ENCODE measurements at regions not wholly inside any gene's neighbourhood (a gene's known extent, or its start where the extent isn't known, plus 50 kb on each side); places are given as distances from the start of the nearest gene placed in this dataset.

GRCh38 chr2:104140361-104140760, 713.6 kb upstream of the POU3F3 start:
- Histone ChIP-seq H3K27ac (ENCODE audit: extremely low read length, insufficient read depth, low read length) (no peak overlapping the region), H3K36me3 (replicated peaks in 1 of 2; ENCODE audit: control insufficient read depth in 1 of 2, insufficient read depth in 2 of 2, low read length in 2 of 2) (no peaks in the 10 kb centered on the region), H3K79me2 (ENCODE audit: insufficient read depth, low read length) (no peaks in the 10 kb centered on the region), H3K4me2 (ENCODE audit: low read depth, low read length) (no peak overlapping the region), H4K20me1 (ENCODE audit: insufficient read depth, low read length) (no peaks in the 10 kb centered on the region), H3K9me3 (ENCODE audit: low read length) (no peaks in the 10 kb centered on the region; the same call in 1 of the 2 replicates), H3K4me1 (ENCODE audit: insufficient read depth, low read length) (no peaks in the 10 kb centered on the region), H3K4me3 (replicated peaks in 1 of 3; ENCODE audit: insufficient read depth in 1 of 3, low read depth in 2 of 3, low read length in 3 of 3) (no peak overlapping the region), H3K27me3 (ENCODE audit: control insufficient read depth in 1 of 2, insufficient read depth in 2 of 2, low read length in 2 of 2) (no peaks in the 10 kb centered on the region), H3K9ac (ENCODE audit: insufficient read depth, low read depth, low read length) (no peak overlapping the region), H2AFZ (ENCODE audit: low read length) (no peak overlapping the region)
- intact Hi-C loops (cut with micrococcal nuclease; ENCODE audit: unreplicated experiment): no loop called here
- DNase-seq (ENCODE audit: low spot score): no peak
- in situ Hi-C loops (cut with HindIII; ENCODE audit: extremely low pct_ligation_motif_present, low pct_unique_long_range_greater_than_20kb): no loop called here
- no peak for ATAC-seq
- no TSS peak for BruUV-seq (replicated peaks)
- no peak for FAIRE-seq
- TF ChIP-seq KLF6 (CRISPR knock-in tag; IDR thresholded peaks at IDR 0.05): no peak
- ChIA-PET POLR2A (no interaction called here), CTCF (ENCODE audit: low intra/inter-chr PET ratio, low total read pairs) (no interaction called here)
- 0% methylated on average over 3 of the region's 3 CpGs for WGBS (ENCODE audit: low lambda C conversion rate)

- in situ Hi-C loops (cut with HindIII; ENCODE audit: extremely low pct_ligation_motif_present, low pct_unique_long_range_greater_than_20kb): no loop called here
Observed at GRCh38 chr2:104158191-104158590, 695.7 kb upstream of the POU3F3 start.

More at GRCh38 chr2:104158191-104158590, 695.7 kb upstream of the POU3F3 start:
- intact Hi-C loops (cut with micrococcal nuclease; ENCODE audit: unreplicated experiment): no loop called here
- FAIRE-seq: no peak
- no peak for ATAC-seq
- H3K79me2 ChIP-seq (ENCODE audit: insufficient read depth, low read length): no peaks in the 10 kb centered on the region
- no peaks in the 10 kb centered on the region for H3K9me3 ChIP-seq (ENCODE audit: low read length)
- no peaks in the 10 kb centered on the region for H3K36me3 ChIP-seq (replicated peaks in 1 of 2; ENCODE audit: control insufficient read depth in 1 of 2, insufficient read depth in 2 of 2, low read length in 2 of 2)
- no peaks in the 10 kb centered on the region for H4K20me1 ChIP-seq (ENCODE audit: insufficient read depth, low read length)
- H2AFZ ChIP-seq (ENCODE audit: low read length): no peak overlapping the region
- H3K4me3 ChIP-seq (replicated peaks in 1 of 3; ENCODE audit: insufficient read depth in 1 of 3, low read depth in 2 of 3, low read length in 3 of 3): no peak overlapping the region
- TF ChIP-seq CREBL2 (CRISPR knock-in tag; IDR thresholded peaks at IDR 0.05; ENCODE audit: borderline replicate concordance) (no peak), ZNF362 (CRISPR knock-in tag; IDR thresholded peaks at IDR 0.05; ENCODE audit: borderline replicate concordance) (no peak), MXI1 (IDR thresholded peaks at IDR 0.05; ENCODE audit: borderline replicate concordance, low read depth, low read length) (no peak), TAF1 (CRISPR knock-in tag; IDR thresholded peaks at IDR 0.05) (no peak), MZF1 (CRISPR knock-in tag; IDR thresholded peaks at IDR 0.05; ENCODE audit: borderline replicate concordance) (no peak)
- H3K4me1 ChIP-seq (ENCODE audit: insufficient read depth, low read length): no peaks in the 10 kb centered on the region
- H3K27me3 ChIP-seq (ENCODE audit: control insufficient read depth in 1 of 2, insufficient read depth in 2 of 2, low read length in 2 of 2): no peaks in the 10 kb centered on the region
- BruUV-seq (replicated peaks): no TSS peak
- no peak overlapping the region for H3K9ac ChIP-seq (ENCODE audit: insufficient read depth, low read depth, low read length)
- no peak overlapping the region for H3K4me2 ChIP-seq (ENCODE audit: low read depth, low read length)
- H3K27ac ChIP-seq (ENCODE audit: extremely low read length, insufficient read depth, low read length): no peak overlapping the region
- ChIA-PET POLR2A (no interaction called here), CTCF (ENCODE audit: low intra/inter-chr PET ratio, low total read pairs) (no interaction called here)
- no peak for DNase-seq (ENCODE audit: low spot score)
- 39% methylated on average over 4 of the region's 4 CpGs for WGBS (ENCODE audit: low lambda C conversion rate)

Data from HepG2 (cell line).